T-cell (primary cell): ENCODE measurements at regions not wholly inside any gene's neighbourhood (a gene's known extent, or its start where the extent isn't known, plus 50 kb on each side); places are given as distances from the start of the nearest gene placed in this dataset.
"Not testable (repeated sequence)": the region's sequence is repeated elsewhere in the genome, so short reads cannot be mapped to it uniquely, and the experiment has no call there.

Experiments
- ATAC-seq, 4 experiments: fragments of 200-7000 bp in 3 of 4; fragments of 150-1000 bp in 1 of 4; cut with Tn5 transposase; replicated peaks in 1 of 4; 1 replicate in 3 of 4; 2 replicates in 1 of 4; pipeline ENCODE4 v1.10.0; 2021; ENCODE audit warnings: moderate library complexity in 3 of 4, mild to moderate bottlenecking in 2 of 4, moderate number of reproducible peaks in 1 of 4
- CTCF ChIA-PET, 2 donors: fragments of 300-600 bp; sonication (Branson Sonifier 250); formaldehyde crosslinking; loops; one replicate each; lab custom pipeline; 2022; ENCODE audit warnings: antibody characterized with exemption in 2 of 2; lab: Charles Lee
- POLR2A ChIA-PET, 2 donors: fragments of 300-600 bp; sonication (Branson Sonifier 250); formaldehyde crosslinking; loops; one replicate each; lab custom pipeline; 2022; ENCODE audit warnings: antibody characterized with exemption in 2 of 2; lab: Charles Lee
- DNase-seq, 35 experiments: peaks; one replicate each; pipeline versions ENCODE4 v3.0.0 to v3.0.0-alpha.2; 2013 to 2023
- H3K27ac ChIP-seq: one replicate; pipeline ENCODE4 v1.5.1; 2013; ENCODE audit warnings: low read length
- H3K27me3 ChIP-seq, 2 experiments: replicated peaks in 1 of 2; 1 replicate in 1 of 2; 2 replicates in 1 of 2; pipeline versions ENCODE4 v1.6.1 to v1.7.0; 2013; ENCODE audit warnings: low read length in 1 of 2, mixed read lengths in 1 of 2; ENCODE audit not compliant: control insufficient read depth in 2 of 2, insufficient read depth in 2 of 2; ENCODE audit errors: extremely low read depth in 1 of 2
- H3K36me3 ChIP-seq, 2 donors: 1 replicate in 1 of 2; 2 replicates in 1 of 2; pipeline versions ENCODE4 v1.6.1 to v1.7.0; 2013; ENCODE audit warnings: low read length in 1 of 2; ENCODE audit not compliant: control insufficient read depth in 2 of 2, insufficient read depth in 1 of 2; ENCODE audit errors: extremely low read depth in 1 of 2
- H3K4me1 ChIP-seq, 2 experiments: 1 replicate in 1 of 2; 2 replicates in 1 of 2; pipeline versions ENCODE4 v1.6.1 to v1.7.0; 2013; ENCODE audit warnings: low read length in 2 of 2, mixed read lengths in 1 of 2; ENCODE audit not compliant: insufficient read depth in 2 of 2, control insufficient read depth in 1 of 2; ENCODE audit errors: extremely low read depth in 1 of 2
- H3K4me3 ChIP-seq, 2 donors: 1 replicate in 1 of 2; 2 replicates in 1 of 2; pipeline versions ENCODE4 v1.5.1 to v1.7.0; 2013; ENCODE audit warnings: mild to moderate bottlenecking in 2 of 2, low read length in 1 of 2, moderate library complexity in 1 of 2; ENCODE audit not compliant: control insufficient read depth in 1 of 2; ENCODE audit errors: extremely low read depth in 1 of 2
- H3K9me3 ChIP-seq: 2 replicates; pipeline ENCODE4 v1.7.0; 2013
- H3K27ac Mint-ChIP-seq, 2 donors: one replicate each; pipeline ENCODE4 v1.8.0; 2020 to 2021; ENCODE audit warnings: mild to moderate bottlenecking in 2 of 2, mixed read lengths in 2 of 2
- H3K27me3 Mint-ChIP-seq, 2 donors: one replicate each; pipeline ENCODE4 v1.8.0; 2021 to 2022; ENCODE audit warnings: mixed read lengths in 2 of 2
- H3K36me3 Mint-ChIP-seq: one replicate; pipeline ENCODE4 v1.8.0; 2021; ENCODE audit warnings: mixed read lengths
- H3K4me1 Mint-ChIP-seq, 3 donors: one replicate each; pipeline ENCODE4 v1.8.0; 2020 to 2022; ENCODE audit warnings: mixed read lengths in 3 of 3, mild to moderate bottlenecking in 1 of 3
- H3K4me3 Mint-ChIP-seq, 3 donors: one replicate each; pipeline ENCODE4 v1.8.0; 2020 to 2022; ENCODE audit warnings: mild to moderate bottlenecking in 3 of 3, mixed read lengths in 3 of 3, moderate library complexity in 3 of 3
- H3K9me3 Mint-ChIP-seq, 3 donors: one replicate each; pipeline ENCODE4 v1.8.0; 2020 to 2022; ENCODE audit warnings: mixed read lengths in 3 of 3
- WGBS: methylation state at CpG from one replicate; pipeline ENCODE4 v1.1.5; 2013; ENCODE audit warnings: missing lambda C conversion rate; ENCODE audit not compliant: insufficient coverage; 5-methylcytosine and 5-hydroxymethylcytosine counted together

DNA sequence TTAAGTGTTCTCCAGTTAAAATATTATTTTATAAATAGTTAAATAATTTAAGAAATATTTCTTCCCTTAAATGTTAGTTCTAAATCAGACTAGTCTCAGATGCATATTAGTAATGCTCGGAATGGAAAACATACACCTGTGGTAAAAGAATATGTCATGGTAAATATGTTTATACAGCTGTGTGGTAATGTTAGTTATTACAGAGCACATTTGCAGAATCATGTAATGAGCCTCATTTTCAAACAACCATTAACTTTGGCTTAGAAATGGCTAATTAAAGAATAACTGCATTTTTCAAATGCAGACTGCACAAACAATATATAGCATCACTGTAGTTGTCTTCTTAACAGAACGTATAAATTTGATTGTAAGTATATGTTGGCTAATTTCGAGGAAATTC lies 90.3 kb downstream of the DISP1 start:
- Mint-ChIP-seq H3K36me3 (peaks cover 7% of the 10 kb centered on the region), H3K4me3 (no peak overlapping the region), H3K9me3 (no peaks in the 10 kb centered on the region), H3K4me1 (no peaks in the 10 kb centered on the region), H3K27ac (no peak overlapping the region), H3K27me3 (no peaks in the 10 kb centered on the region)
- Histone ChIP-seq H3K4me3 (no peak overlapping the region), H3K36me3 (no peaks in the 10 kb centered on the region), H3K27ac (no peak overlapping the region), H3K27me3 (no peaks in the 10 kb centered on the region), H3K9me3 (no peaks in the 10 kb centered on the region), H3K4me1 (no peaks in the 10 kb centered on the region)
- ATAC-seq (no peak), DNase-seq (no peak)
- ChIA-PET POLR2A (no interaction called here), CTCF (no interaction called here)
- WGBS = no CpG with 5 or more reads among the region's 3 CpGs

DNA sequence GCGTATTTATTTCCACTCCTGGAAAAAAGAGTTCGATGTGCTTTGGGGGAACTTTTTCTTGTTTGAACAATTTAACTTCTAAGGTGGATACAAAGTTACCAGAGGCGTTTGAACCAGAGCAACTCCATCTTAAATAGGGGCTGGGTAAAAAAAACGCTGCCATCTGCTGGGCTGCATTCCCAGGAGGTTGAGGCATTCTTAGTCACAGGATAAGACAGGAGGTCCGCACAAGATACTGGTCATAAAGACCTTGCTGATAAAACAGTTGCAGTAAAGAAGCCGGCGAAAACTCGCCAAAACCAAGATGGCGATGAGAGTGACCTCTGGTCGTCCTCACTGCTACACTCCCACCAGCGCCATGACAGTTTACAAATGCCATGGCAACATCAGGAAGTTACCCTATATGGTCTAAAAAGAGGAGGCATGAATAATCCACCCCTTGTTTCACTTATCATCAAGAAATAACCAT lies 91.5 kb downstream of the DISP1 start:
- ATAC-seq, H3K36me3 ChIP-seq, H3K27me3 Mint-ChIP-seq, H3K9me3 ChIP-seq, H3K4me1 ChIP-seq, H3K9me3 Mint-ChIP-seq, H3K27ac ChIP-seq, H3K4me3 ChIP-seq, H3K4me1 Mint-ChIP-seq, H3K27me3 ChIP-seq, H3K27ac Mint-ChIP-seq, H3K4me3 Mint-ChIP-seq, CTCF ChIA-PET, DNase-seq, H3K36me3 Mint-ChIP-seq: not testable (repeated sequence)
- POLR2A ChIA-PET = interaction anchor here in 1 of 2 donors (0.6 kb wide), 1 partner anchor 21 kb away, joined by 3 read pairs; no protein-coding TSS in a partner anchor
- 90% methylated on average over 3 of the region's 11 CpGs for WGBS

GRCh38 chr1:222909586-222909985 lies 94.7 kb downstream of the DISP1 start:
- Histone ChIP-seq H3K27ac (no peak overlapping the region), H3K4me1 (no peaks in the 10 kb centered on the region), H3K36me3 (no peaks in the 10 kb centered on the region), H3K9me3 (no peaks in the 10 kb centered on the region), H3K27me3 (no peaks in the 10 kb centered on the region), H3K4me3 (no peak overlapping the region)
- no peaks in the 10 kb centered on the region for H3K9me3 Mint-ChIP-seq
- ChIA-PET CTCF (no interaction called here), POLR2A (no interaction called here)
- no peak overlapping the region for H3K4me3 Mint-ChIP-seq
- no peaks in the 10 kb centered on the region for H3K4me1 Mint-ChIP-seq
- no peak overlapping the region for H3K27ac Mint-ChIP-seq
- DNase-seq (no peak), ATAC-seq (no peak)
- no CpG with 5 or more reads among the region's 4 CpGs for WGBS
- peaks cover under 1% of the 10 kb centered on the region for H3K36me3 Mint-ChIP-seq
- H3K27me3 Mint-ChIP-seq = no peaks in the 10 kb centered on the region

DNA sequence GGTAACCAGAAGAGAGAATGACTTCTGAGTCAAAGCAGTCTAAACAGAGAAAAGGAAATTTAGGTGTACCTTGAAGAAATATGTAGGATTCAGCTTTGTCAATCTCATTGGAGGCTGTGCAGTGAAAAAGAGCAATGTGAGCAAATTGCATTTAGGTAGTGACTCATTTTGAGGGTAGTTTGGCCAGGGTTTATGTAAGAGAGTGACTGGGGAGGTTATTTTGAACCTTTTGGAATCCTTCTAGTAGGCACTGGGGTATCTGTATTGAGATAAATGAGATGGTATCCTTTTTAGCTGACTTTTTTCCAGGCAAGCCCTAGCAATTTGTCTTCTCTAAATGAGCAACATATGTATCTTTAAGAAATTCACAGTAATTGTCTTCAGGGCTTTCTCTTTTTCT lies 95.9 kb downstream of the DISP1 start:
- H3K36me3 ChIP-seq = no peaks in the 10 kb centered on the region
- Mint-ChIP-seq H3K4me3 (no peak overlapping the region), H3K27ac (no peak overlapping the region), H3K27me3 (no peaks in the 10 kb centered on the region), H3K36me3 (peaks cover 11% of the 10 kb centered on the region), H3K4me1 (no peaks in the 10 kb centered on the region), H3K9me3 (peaks cover 0 to 7% (median 7%) of the 10 kb centered on the region in 3 donors)
- no peak overlapping the region for H3K4me3 ChIP-seq
- ChIA-PET POLR2A (no interaction called here), CTCF (no interaction called here)
- DNase-seq (no peak), ATAC-seq (no peak)
- H3K27me3 ChIP-seq = no peaks in the 10 kb centered on the region
- H3K27ac ChIP-seq = no peak overlapping the region
- no peaks in the 10 kb centered on the region for H3K4me1 ChIP-seq
- no peaks in the 10 kb centered on the region for H3K9me3 ChIP-seq

GRCh38 chr1:222911866-222912265 lies 97.0 kb downstream of the DISP1 start:
- H3K4me1 ChIP-seq = no peaks in the 10 kb centered on the region
- H3K4me3 ChIP-seq = no peak overlapping the region
- ATAC-seq = no peak
- Mint-ChIP-seq H3K27me3 (no peaks in the 10 kb centered on the region), H3K27ac (no peak overlapping the region), H3K4me1 (no peaks in the 10 kb centered on the region), H3K4me3 (no peak overlapping the region), H3K9me3 (peaks cover 3 to 13% (median 8%) of the 10 kb centered on the region in 3 donors), H3K36me3 (peaks cover 15% of the 10 kb centered on the region)
- DNase-seq = no peak
- ChIA-PET POLR2A (no interaction called here), CTCF (no interaction called here)
- H3K27me3 ChIP-seq = no peaks in the 10 kb centered on the region
- H3K9me3 ChIP-seq = no peaks in the 10 kb centered on the region
- no peaks in the 10 kb centered on the region for H3K36me3 ChIP-seq
- WGBS = no CpG with 5 or more reads among the region's 1 CpG
- no peak overlapping the region for H3K27ac ChIP-seq

- H3K27ac ChIP-seq = no peak overlapping the region
- Mint-ChIP-seq H3K27me3 (no peaks in the 10 kb centered on the region), H3K9me3 (peaks cover 12 to 21% (median 15%) of the 10 kb centered on the region in 3 donors), H3K36me3 (peaks cover 23% of the 10 kb centered on the region), H3K4me1 (no peaks in the 10 kb centered on the region), H3K27ac (no peak overlapping the region), H3K4me3 (no peak overlapping the region)
- H3K9me3 ChIP-seq = no peaks in the 10 kb centered on the region
- H3K4me3 ChIP-seq = no peak overlapping the region
- H3K27me3 ChIP-seq = no peaks in the 10 kb centered on the region
- POLR2A ChIA-PET = no interaction called here
- DNase-seq (no peak), ATAC-seq (no peak)
- no peaks in the 10 kb centered on the region for H3K36me3 ChIP-seq
- CTCF ChIA-PET = no interaction called here
- H3K4me1 ChIP-seq = no peaks in the 10 kb centered on the region
Measured at GRCh38 chr1:222912730-222913129, 97.9 kb downstream of the DISP1 start.
